ENCODE measurements at regions not wholly inside any gene's neighbourhood (a gene's known extent, or its start where the extent isn't known, plus 50 kb on each side); places are given as distances from the start of the nearest gene placed in this dataset.
A peak's percentile ranks its signal among the peaks of the same experiment; 100 is the strongest.

GRCh38 chr17:34156401-34156740 is 98.7 kb upstream of the CCL2 start:
- 5% methylated on average over 5 of the region's 16 CpGs; no CpG with 5 or more reads in 1 of the 2 experiments for WGBS, 2 experiments (ENCODE audit: extremely low coverage in 2 of 2, insufficient read length in 1 of 2)

More at GRCh38 chr17:34156401-34156740, 98.7 kb upstream of the CCL2 start:
- DNase-seq (no peak), ATAC-seq (ENCODE audit: low read depth) (peak; percentile 40; the same call in 1 of the 2 replicates)
- no peaks in the 10 kb centered on the region; the same call in 1 of the 2 replicates for H3K9me3 ChIP-seq (ENCODE audit: control insufficient read depth, insufficient read depth, low read length)
- H3K9me1 ChIP-seq (ENCODE audit: insufficient read depth, low read length), result no peaks in the 10 kb centered on the region
- H4K20me1 ChIP-seq (ENCODE audit: insufficient read depth, low read length), result no peaks in the 10 kb centered on the region
- POLR2A ChIA-PET (ENCODE audit: unreplicated experiment), result no interaction called here
- no peak overlapping the region for H3K14ac ChIP-seq (replicated peaks; ENCODE audit: low read depth, low read length)
- H2AFZ ChIP-seq (replicated peaks; ENCODE audit: low read length, poor library complexity), result no peak overlapping the region
- no peak overlapping the region for H3K4me3 ChIP-seq (ENCODE audit: insufficient read depth, low read depth, low read length)
- no peak overlapping the region for H3K4ac ChIP-seq (ENCODE audit: low read depth, low read length)
- H2AK5ac ChIP-seq (ENCODE audit: low read depth, low read length), result no peak overlapping the region
- CTCF ChIA-PET, result no interaction called here
- no peak overlapping the region for H2AK9ac ChIP-seq (replicated peaks; ENCODE audit: low read depth, low read length, poor library complexity)
- TF ChIP-seq CEBPB (IDR thresholded peaks at IDR 0.05; ENCODE audit: low read depth, low read length) (no peak), MAFK (IDR thresholded peaks at IDR 0.05; ENCODE audit: low read depth, low read length) (no peak), RCOR1 (IDR thresholded peaks at IDR 0.05; ENCODE audit: insufficient replicate concordance, low read length) (no peak)
- no peak overlapping the region for H4K91ac ChIP-seq (ENCODE audit: insufficient read depth, low read depth, low read length)
- no peak overlapping the region for H2BK120ac ChIP-seq (ENCODE audit: low read depth, low read length)
- peaks cover 61% of the 10 kb centered on the region for H3K27me3 ChIP-seq (ENCODE audit: control insufficient read depth, insufficient read depth, low read length)
- no peak overlapping the region for H3K23ac ChIP-seq (ENCODE audit: low read depth, low read length)
- intact Hi-C loops (cut with micrococcal nuclease) (no loop called here), dilution Hi-C loops (cut with HindIII; ENCODE audit: low sequenced_read_pairs, unreplicated experiment) (no loop called here), in situ Hi-C loops (cut with MboI; ENCODE audit: low sequenced_read_pairs) (no loop called here)
- H3K18ac ChIP-seq (ENCODE audit: low read depth, low read length), result no peak overlapping the region
- no peak overlapping the region for H4K8ac ChIP-seq (ENCODE audit: low read depth in 2 of 2, low read length in 2 of 2)
- H2BK20ac ChIP-seq (ENCODE audit: low read depth, low read length), result no peak overlapping the region
- peak overlapping the region; percentile 58; the same call in 1 of the 2 replicates for H3K4me2 ChIP-seq (ENCODE audit: low read depth, low read length)
- H3K56ac ChIP-seq (ENCODE audit: extremely low read depth, insufficient read depth, low read length), result no peak overlapping the region
- no peak overlapping the region for H2BK5ac ChIP-seq (ENCODE audit: low read depth, low read length, poor library complexity, severe bottlenecking)
- H3K9ac ChIP-seq (ENCODE audit: low read depth, low read length), result no peak overlapping the region
- no peak overlapping the region for H4K5ac ChIP-seq (ENCODE audit: low read depth, low read length)
- no peak overlapping the region for H3K27ac ChIP-seq (ENCODE audit: insufficient read depth, low read length)
- H3K36me3 ChIP-seq (ENCODE audit: control insufficient read depth, insufficient read depth, low read length), result no peaks in the 10 kb centered on the region
- no TSS peak for BruUV-seq (replicated peaks)
- no peak overlapping the region for H2BK15ac ChIP-seq (ENCODE audit: low read depth, low read length)
- no peaks in the 10 kb centered on the region for H3K4me1 ChIP-seq (ENCODE audit: control insufficient read depth, insufficient read depth, low read length)
- H3K79me1 ChIP-seq (ENCODE audit: low read depth in 1 of 2, low read length in 2 of 2), result no peaks in the 10 kb centered on the region

Measured in IMR-90 (cell line).